Lung (tissue), 11 donors: ENCODE measurements at regions not wholly inside any gene's neighbourhood (a gene's known extent, or its start where the extent isn't known, plus 50 kb on each side); places are given as distances from the start of the nearest gene placed in this dataset.

Source experiments
- ATAC-seq: fragments of 200-7000 bp; cut with Tn5 transposase; one replicate; pipeline ENCODE4 v1.9.1; 2020; ENCODE audit warnings: moderate number of reproducible peaks; ENCODE audit not compliant: insufficient read depth, low FRiP score
- DNase-seq, 3 donors: peaks; one replicate each; pipeline ENCODE4 v3.0.0-alpha.2; 2013 to 2017
- H3K27ac ChIP-seq, 2 donors: one replicate each; pipeline ENCODE4 v1.5.1; 2013; ENCODE audit warnings: mild to moderate bottlenecking in 2 of 2, moderate library complexity in 2 of 2, control low read depth in 1 of 2, inconsistent platforms in 1 of 2, low read depth in 1 of 2, low read length in 1 of 2
- H3K27me3 ChIP-seq, 3 donors: one replicate each; pipeline ENCODE4 v1.5.1; 2013; ENCODE audit warnings: low read length in 2 of 3; ENCODE audit not compliant: control insufficient read depth in 3 of 3, insufficient read depth in 3 of 3
- H3K36me3 ChIP-seq, 4 donors: one replicate each; pipeline ENCODE4 v1.5.1; 2013; ENCODE audit warnings: low read length in 4 of 4, mild to moderate bottlenecking in 1 of 4, moderate library complexity in 1 of 4; ENCODE audit not compliant: control insufficient read depth in 4 of 4, insufficient read depth in 4 of 4
- H3K4me1 ChIP-seq, 5 donors: one replicate each; pipeline ENCODE4 v1.5.1; 2013; ENCODE audit warnings: low read length in 5 of 5, mild to moderate bottlenecking in 2 of 5, moderate library complexity in 1 of 5; ENCODE audit not compliant: control insufficient read depth in 5 of 5, insufficient read depth in 5 of 5
- H3K4me3 ChIP-seq: one replicate; pipeline ENCODE4 v1.5.1; 2013; ENCODE audit warnings: mild to moderate bottlenecking, control low read depth, moderate library complexity
- H3K9ac ChIP-seq, 2 donors: one replicate each; pipeline ENCODE4 v1.5.1; 2013; ENCODE audit warnings: low read length in 2 of 2, control low read depth in 1 of 2; ENCODE audit not compliant: insufficient read depth in 1 of 2
- H3K9me3 ChIP-seq, 4 donors: one replicate each; pipeline ENCODE4 v1.5.1; 2013; ENCODE audit warnings: low read length in 3 of 4, mild to moderate bottlenecking in 1 of 4, moderate library complexity in 1 of 4; ENCODE audit not compliant: control insufficient read depth in 4 of 4, insufficient read depth in 3 of 4
- WGBS, 2 donors: extraction: QIAGEN DNeasy Blood & Tissue Kit; methylation state at CpG; one replicate each; pipeline ENCODE4 v1.1.7; 2013; 5-methylcytosine and 5-hydroxymethylcytosine counted together
- TF ChIP-seq, protein P1 (sequence below): IDR thresholded peaks from 2 replicates; pipeline ENCODE4 v1.5.1; 2012; ENCODE audit warnings: mild to moderate bottlenecking; ENCODE audit errors: control extremely low read depth, extremely low read depth
- donor health status: control.
- donor health status: control.
- donor health status: Bipolar disorder and iron deficiency.
- donor health status: healthy.
- donor health status: DM: yes; HTN: yes; CAD: no.

DNA sequence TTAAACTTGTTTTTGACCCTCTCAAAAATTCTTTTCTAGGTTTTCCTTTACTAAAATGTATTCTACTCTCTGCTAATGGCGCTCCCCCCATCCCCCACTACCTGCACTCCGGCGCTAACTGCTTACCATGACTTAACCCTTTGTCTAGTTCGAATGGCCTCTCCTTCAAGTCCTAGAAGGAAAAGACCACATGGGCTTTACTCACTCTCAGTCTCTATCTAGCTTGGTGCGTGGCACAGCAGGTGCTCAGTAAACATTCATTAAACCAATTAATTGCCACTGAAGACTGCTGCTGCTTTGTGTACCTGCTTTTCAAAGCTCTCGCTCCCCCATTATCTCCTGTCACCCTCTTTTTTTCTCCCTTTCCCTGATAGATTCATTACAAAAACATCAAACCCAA lies 457.7 kb upstream of the THRB start:
- peaks cover 0 to 3% (median 0%) of the 10 kb centered on the region in 4 donors for H3K9me3 ChIP-seq
- H3K27ac ChIP-seq = no peak overlapping the region
- TF ChIP-seq, protein P1, sequence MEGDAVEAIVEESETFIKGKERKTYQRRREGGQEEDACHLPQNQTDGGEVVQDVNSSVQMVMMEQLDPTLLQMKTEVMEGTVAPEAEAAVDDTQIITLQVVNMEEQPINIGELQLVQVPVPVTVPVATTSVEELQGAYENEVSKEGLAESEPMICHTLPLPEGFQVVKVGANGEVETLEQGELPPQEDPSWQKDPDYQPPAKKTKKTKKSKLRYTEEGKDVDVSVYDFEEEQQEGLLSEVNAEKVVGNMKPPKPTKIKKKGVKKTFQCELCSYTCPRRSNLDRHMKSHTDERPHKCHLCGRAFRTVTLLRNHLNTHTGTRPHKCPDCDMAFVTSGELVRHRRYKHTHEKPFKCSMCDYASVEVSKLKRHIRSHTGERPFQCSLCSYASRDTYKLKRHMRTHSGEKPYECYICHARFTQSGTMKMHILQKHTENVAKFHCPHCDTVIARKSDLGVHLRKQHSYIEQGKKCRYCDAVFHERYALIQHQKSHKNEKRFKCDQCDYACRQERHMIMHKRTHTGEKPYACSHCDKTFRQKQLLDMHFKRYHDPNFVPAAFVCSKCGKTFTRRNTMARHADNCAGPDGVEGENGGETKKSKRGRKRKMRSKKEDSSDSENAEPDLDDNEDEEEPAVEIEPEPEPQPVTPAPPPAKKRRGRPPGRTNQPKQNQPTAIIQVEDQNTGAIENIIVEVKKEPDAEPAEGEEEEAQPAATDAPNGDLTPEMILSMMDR = no peak
- no peaks in the 10 kb centered on the region for H3K27me3 ChIP-seq
- no peak overlapping the region for H3K9ac ChIP-seq
- peaks cover 0 to 5% (median 0%) of the 10 kb centered on the region in 5 donors for H3K4me1 ChIP-seq
- H3K36me3 ChIP-seq = no peaks in the 10 kb centered on the region
- WGBS, 2 donors = 83 to 88% methylated on average over 6 of the region's 6 CpGs
- H3K4me3 ChIP-seq = no peak overlapping the region
- DNase-seq (no peak), ATAC-seq (no peak)

GRCh38 chr3:24953060-24953771 lies 458.6 kb upstream of the THRB start:
- Histone ChIP-seq H3K27ac (no peak overlapping the region), H3K27me3 (no peaks in the 10 kb centered on the region), H3K36me3 (no peaks in the 10 kb centered on the region), H3K4me3 (no peak overlapping the region), H3K4me1 (peaks cover 0 to 5% (median 0%) of the 10 kb centered on the region in 5 donors), H3K9me3 (peaks cover 0 to 3% (median 0%) of the 10 kb centered on the region in 4 donors), H3K9ac (no peak overlapping the region)
- no peak for DNase-seq
- WGBS, 2 donors = 67% methylated on average over 5 of the region's 5 CpGs
- ATAC-seq = no peak
- TF ChIP-seq, protein P1 = no peak

DNA sequence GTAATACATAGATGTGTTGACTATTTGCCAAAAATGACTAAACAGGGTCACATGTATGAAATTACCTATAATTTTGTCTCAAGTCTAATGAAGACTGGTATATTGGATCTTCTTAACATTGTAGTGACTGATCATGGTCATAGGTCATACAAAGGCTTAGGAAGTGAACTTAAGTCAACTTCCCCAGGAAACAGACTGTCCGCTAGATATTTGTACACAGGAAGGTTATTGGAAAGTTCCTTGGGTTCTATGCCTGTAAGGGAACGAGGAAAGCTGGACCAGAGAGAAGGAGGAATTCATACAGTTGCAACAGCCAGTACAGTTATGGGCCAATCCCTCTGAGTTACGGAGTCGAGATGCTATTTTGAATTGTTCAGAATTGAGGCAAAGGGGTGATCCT lies 462.0 kb upstream of the THRB start:
- Histone ChIP-seq H3K9me3 (peaks cover 0 to 8% (median 3%) of the 10 kb centered on the region in 4 donors), H3K27me3 (no peaks in the 10 kb centered on the region), H3K4me3 (no peak overlapping the region), H3K4me1 (peaks cover 0 to 5% (median 0%) of the 10 kb centered on the region in 5 donors), H3K27ac (no peak overlapping the region), H3K36me3 (no peaks in the 10 kb centered on the region), H3K9ac (no peak overlapping the region)
- DNase-seq (no peak), ATAC-seq (no peak)
- TF ChIP-seq, protein P1 = no peak
- 58 to 69% methylated on average over 4 of the region's 4 CpGs for WGBS, 2 donors
